WTC11 (cell line): ENCODE measurements at regions not wholly inside any gene's neighbourhood (a gene's known extent, or its start where the extent isn't known, plus 50 kb on each side); places are given as distances from the start of the nearest gene placed in this dataset.
"Not testable (repeated sequence)": the region's sequence is repeated elsewhere in the genome, so short reads cannot be mapped to it uniquely, and the experiment has no call there.

Experiments used
- ATAC-seq: fragments of 200-7000 bp; cut with Tn5 transposase; 2 replicates; pipeline ENCODE4 v1.10.0; 2021; ENCODE audit warnings: mild to moderate bottlenecking, moderate library complexity
- CTCF ChIA-PET: fragments of 300-600 bp; sonication (Branson Sonifier 250); formaldehyde crosslinking; loops from one replicate; lab custom pipeline; 2021; ENCODE audit warnings: antibody characterized with exemption; lab: Charles Lee
- POLR2A ChIA-PET: fragments of 350-600 bp; sonication (Branson Sonifier 250); formaldehyde crosslinking; loops from one replicate; lab custom pipeline; 2021; ENCODE audit warnings: antibody characterized with exemption; lab: Charles Lee
- DNase-seq: peaks from one replicate; pipeline ENCODE4 v3.0.0; 2021; ENCODE audit warnings: low spot score
- H3K27ac Mint-ChIP-seq: 2 replicates; pipeline ENCODE4 v1.8.0; 2021; ENCODE audit warnings: mixed read lengths
- H3K27me3 Mint-ChIP-seq: 2 replicates; pipeline ENCODE4 v1.8.0; 2021; ENCODE audit warnings: low read depth, mild to moderate bottlenecking, moderate library complexity, mixed read lengths
- H3K36me3 Mint-ChIP-seq: 2 replicates; pipeline ENCODE4 v1.8.0; 2021; ENCODE audit warnings: mixed read lengths
- H3K4me1 Mint-ChIP-seq: 2 replicates; pipeline ENCODE4 v1.8.0; 2022; ENCODE audit warnings: mixed read lengths
- H3K4me3 Mint-ChIP-seq: 2 replicates; pipeline ENCODE4 v1.8.0; 2021; ENCODE audit warnings: mild to moderate bottlenecking, moderate library complexity, mixed read lengths
- H3K9me3 Mint-ChIP-seq: 2 replicates; pipeline ENCODE4 v1.8.0; 2021; ENCODE audit warnings: mixed read lengths
- CREM ChIP-seq: sonication (generic); formaldehyde crosslinking; IDR thresholded peaks from 2 replicates; pipeline ENCODE4 v1.8.1; 2022; ENCODE audit warnings: mild to moderate bottlenecking, missing genetic modification reagents, moderate library complexity
- EMX1 ChIP-seq: fragments of 250-450 bp; sonication (Bioruptor Pico); IDR thresholded peaks from 2 replicates; pipeline ENCODE4 v1.8.0; 2021; ENCODE audit warnings: mild to moderate bottlenecking
- MXD4 ChIP-seq: fragments of 250-450 bp; sonication (Bioruptor Pico); IDR thresholded peaks from 2 replicates; pipeline ENCODE4 v1.8.0; 2021; ENCODE audit warnings: mild to moderate bottlenecking, moderate library complexity, borderline replicate concordance
- NFE2L1 ChIP-seq: sonication (generic); formaldehyde crosslinking; IDR thresholded peaks from 2 replicates; pipeline ENCODE4 v1.8.1; 2023; ENCODE audit warnings: missing genetic modification reagents
- NR1H2 ChIP-seq: sonication (generic); formaldehyde crosslinking; IDR thresholded peaks from 2 replicates; pipeline ENCODE4 v1.9.0; 2021; ENCODE audit warnings: mild to moderate bottlenecking, moderate library complexity, missing genetic modification reagents
- NR3C1 ChIP-seq: sonication (generic); formaldehyde crosslinking; conservative IDR thresholded peaks from 2 replicates; pipeline ENCODE4 v1.8.1; 2023; ENCODE audit warnings: low read depth, mild to moderate bottlenecking, missing genetic modification reagents
- RORB ChIP-seq: fragments of 250-450 bp; sonication (Bioruptor Pico); IDR thresholded peaks from 2 replicates; pipeline ENCODE4 v1.9.0; 2021; ENCODE audit warnings: mild to moderate bottlenecking
- TF ChIP-seq, protein P1 (sequence below): sonication (generic); formaldehyde crosslinking; IDR thresholded peaks from 2 replicates; pipeline ENCODE4 v1.8.1; 2023; ENCODE audit warnings: mild to moderate bottlenecking, missing genetic modification reagents
- TF ChIP-seq, protein P2 (sequence below): sonication (generic); formaldehyde crosslinking; conservative IDR thresholded peaks from 2 replicates; pipeline ENCODE4 v1.8.1; 2023; ENCODE audit warnings: mild to moderate bottlenecking, low read depth, missing genetic modification reagents, moderate library complexity
- TF ChIP-seq, protein P3 (sequence below): fragments of 250-450 bp; sonication (Bioruptor Pico); IDR thresholded peaks from 2 replicates; pipeline ENCODE4 v1.8.0; 2021; ENCODE audit warnings: mild to moderate bottlenecking
- TF ChIP-seq, protein P4 (sequence below): sonication (generic); formaldehyde crosslinking; IDR thresholded peaks from 2 replicates; pipeline ENCODE4 v1.8.0; 2022; ENCODE audit warnings: mild to moderate bottlenecking, missing genetic modification reagents

DNA sequence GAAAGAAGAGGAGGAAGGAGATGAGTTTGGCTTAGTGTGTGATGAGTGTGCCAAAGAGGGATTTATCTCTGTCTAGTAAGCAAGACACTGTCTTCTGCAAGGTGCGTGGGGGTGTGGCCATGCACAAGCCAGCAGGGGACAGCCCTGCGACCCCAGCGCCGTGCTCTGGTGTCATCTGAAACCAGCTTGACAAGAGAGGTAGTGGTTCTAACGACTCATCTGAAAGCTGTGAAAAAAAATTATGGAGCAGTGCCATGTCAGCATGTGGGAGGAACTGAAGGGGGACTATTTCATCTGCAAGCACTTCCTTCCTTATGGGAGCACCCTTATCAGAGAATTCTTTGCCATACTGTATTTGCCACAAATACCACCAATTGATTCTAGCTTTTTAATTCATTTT, 398.6 kb downstream of the PSAT1 start (continued):
- TF ChIP-seq NR3C1 (no peak), NFE2L1 (no peak)
- TF ChIP-seq, all 79 proteins: peak for 0

DNA sequence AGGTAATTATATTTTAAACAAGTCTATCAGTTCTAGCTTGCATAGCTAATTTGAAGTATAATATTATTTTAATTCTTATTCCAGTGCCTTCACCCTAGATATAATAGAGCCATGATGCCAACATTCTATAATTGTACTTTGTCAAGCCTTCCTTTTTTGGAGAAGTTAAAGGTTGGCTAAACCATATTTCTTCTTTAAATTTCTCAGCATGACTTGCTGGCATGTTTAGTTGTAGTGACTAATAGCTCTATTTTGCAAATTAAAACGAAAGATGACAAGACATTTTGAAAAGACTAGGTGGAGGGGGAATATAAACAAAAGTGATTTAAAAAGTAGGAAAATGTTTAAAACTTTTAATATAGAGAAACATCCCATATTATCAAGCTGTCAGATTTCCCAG, 400.7 kb downstream of the PSAT1 start:
- ChIA-PET CTCF (interaction anchor here (1.2 kb wide), 1 partner anchor 328 kb away, joined by 3 read pairs; no protein-coding TSS in a partner anchor), POLR2A (no interaction called here)
- Mint-ChIP-seq H3K9me3 (no peaks in the 10 kb centered on the region), H3K27me3 (no peaks in the 10 kb centered on the region), H3K27ac (no peak overlapping the region), H3K4me1 (peaks cover 11% of the 10 kb centered on the region), H3K4me3 (no peak overlapping the region), H3K36me3 (no peaks in the 10 kb centered on the region)
- ATAC-seq, result no peak
- no peak for DNase-seq
- TF ChIP-seq, protein P1, sequence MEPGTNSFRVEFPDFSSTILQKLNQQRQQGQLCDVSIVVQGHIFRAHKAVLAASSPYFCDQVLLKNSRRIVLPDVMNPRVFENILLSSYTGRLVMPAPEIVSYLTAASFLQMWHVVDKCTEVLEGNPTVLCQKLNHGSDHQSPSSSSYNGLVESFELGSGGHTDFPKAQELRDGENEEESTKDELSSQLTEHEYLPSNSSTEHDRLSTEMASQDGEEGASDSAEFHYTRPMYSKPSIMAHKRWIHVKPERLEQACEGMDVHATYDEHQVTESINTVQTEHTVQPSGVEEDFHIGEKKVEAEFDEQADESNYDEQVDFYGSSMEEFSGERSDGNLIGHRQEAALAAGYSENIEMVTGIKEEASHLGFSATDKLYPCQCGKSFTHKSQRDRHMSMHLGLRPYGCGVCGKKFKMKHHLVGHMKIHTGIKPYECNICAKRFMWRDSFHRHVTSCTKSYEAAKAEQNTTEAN, result no peak
- TF ChIP-seq, all 79 proteins: peak for 0

DNA sequence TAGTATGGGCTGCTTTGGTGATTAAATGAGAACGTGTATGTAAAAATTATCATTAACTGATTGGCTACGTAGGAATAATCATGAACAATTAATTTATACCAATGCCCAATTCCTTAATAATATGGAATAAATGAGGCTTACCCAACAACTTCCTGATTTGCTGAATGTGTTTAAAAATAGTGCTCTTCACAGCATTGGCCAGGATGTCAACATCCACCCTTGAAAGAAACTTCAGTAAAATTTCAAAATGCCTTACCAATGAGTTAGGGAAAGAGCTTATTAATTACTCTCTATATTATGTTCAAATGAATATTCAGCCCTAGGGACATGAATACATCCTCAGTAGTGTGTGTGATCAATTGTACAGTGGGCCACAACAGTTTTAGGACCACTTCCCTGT, 401.4 kb downstream of the PSAT1 start:
- Mint-ChIP-seq H3K4me1 (peaks cover 11% of the 10 kb centered on the region), H3K27me3 (no peaks in the 10 kb centered on the region), H3K36me3 (no peaks in the 10 kb centered on the region)
- TF ChIP-seq RORB (CRISPR knock-in tag) (no peak), EMX1 (CRISPR knock-in tag) (no peak), NR1H2 (CRISPR knock-in tag) (no peak), MXD4 (no peak), CREM (no peak)
- TF ChIP-seq, protein P2, sequence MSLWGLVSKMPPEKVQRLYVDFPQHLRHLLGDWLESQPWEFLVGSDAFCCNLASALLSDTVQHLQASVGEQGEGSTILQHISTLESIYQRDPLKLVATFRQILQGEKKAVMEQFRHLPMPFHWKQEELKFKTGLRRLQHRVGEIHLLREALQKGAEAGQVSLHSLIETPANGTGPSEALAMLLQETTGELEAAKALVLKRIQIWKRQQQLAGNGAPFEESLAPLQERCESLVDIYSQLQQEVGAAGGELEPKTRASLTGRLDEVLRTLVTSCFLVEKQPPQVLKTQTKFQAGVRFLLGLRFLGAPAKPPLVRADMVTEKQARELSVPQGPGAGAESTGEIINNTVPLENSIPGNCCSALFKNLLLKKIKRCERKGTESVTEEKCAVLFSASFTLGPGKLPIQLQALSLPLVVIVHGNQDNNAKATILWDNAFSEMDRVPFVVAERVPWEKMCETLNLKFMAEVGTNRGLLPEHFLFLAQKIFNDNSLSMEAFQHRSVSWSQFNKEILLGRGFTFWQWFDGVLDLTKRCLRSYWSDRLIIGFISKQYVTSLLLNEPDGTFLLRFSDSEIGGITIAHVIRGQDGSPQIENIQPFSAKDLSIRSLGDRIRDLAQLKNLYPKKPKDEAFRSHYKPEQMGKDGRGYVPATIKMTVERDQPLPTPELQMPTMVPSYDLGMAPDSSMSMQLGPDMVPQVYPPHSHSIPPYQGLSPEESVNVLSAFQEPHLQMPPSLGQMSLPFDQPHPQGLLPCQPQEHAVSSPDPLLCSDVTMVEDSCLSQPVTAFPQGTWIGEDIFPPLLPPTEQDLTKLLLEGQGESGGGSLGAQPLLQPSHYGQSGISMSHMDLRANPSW (CRISPR knock-in tag), result no peak
- TF ChIP-seq, protein P3, sequence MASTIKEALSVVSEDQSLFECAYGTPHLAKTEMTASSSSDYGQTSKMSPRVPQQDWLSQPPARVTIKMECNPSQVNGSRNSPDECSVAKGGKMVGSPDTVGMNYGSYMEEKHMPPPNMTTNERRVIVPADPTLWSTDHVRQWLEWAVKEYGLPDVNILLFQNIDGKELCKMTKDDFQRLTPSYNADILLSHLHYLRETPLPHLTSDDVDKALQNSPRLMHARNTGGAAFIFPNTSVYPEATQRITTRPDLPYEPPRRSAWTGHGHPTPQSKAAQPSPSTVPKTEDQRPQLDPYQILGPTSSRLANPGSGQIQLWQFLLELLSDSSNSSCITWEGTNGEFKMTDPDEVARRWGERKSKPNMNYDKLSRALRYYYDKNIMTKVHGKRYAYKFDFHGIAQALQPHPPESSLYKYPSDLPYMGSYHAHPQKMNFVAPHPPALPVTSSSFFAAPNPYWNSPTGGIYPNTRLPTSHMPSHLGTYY (CRISPR knock-in tag), result no peak
- TF ChIP-seq, protein P1, result no peak
- TF ChIP-seq, all 79 proteins: peak for 0
- CTCF ChIA-PET, result interaction anchor here (1.2 kb wide), 1 partner anchor 329 kb away, joined by 3 read pairs; no protein-coding TSS in a partner anchor
- POLR2A ChIA-PET, result no interaction called here
- ATAC-seq (no peak), DNase-seq (no peak)
- H3K4me3 Mint-ChIP-seq, result no peak overlapping the region
- no peak overlapping the region for H3K27ac Mint-ChIP-seq
- 0 out of 2 replicates have a peak, but pooled peaks cover 4% of the 10 kb centered on the region for H3K9me3 Mint-ChIP-seq

DNA sequence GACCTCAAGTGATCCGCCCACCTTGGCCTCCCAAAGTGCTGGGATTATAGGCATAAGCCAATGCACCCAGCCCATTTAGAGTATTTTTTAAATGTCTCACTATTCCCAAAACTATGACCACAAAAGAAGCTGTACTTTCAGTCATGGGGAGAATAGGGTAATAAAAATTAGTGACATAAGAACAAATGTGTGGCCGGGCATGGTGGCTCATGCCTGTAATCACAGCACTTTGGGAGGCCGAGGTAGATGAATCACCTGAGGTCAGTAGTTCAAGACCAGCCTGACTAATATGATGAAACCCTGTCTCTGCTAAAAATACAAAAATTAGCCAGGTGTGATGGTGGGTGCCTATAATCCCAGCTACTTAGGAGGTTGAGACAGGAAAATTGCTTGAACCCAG, 402.3 kb downstream of the PSAT1 start:
- H3K27ac Mint-ChIP-seq, H3K4me3 Mint-ChIP-seq, H3K36me3 Mint-ChIP-seq, H3K27me3 Mint-ChIP-seq, DNase-seq, H3K9me3 Mint-ChIP-seq, POLR2A ChIA-PET, ATAC-seq: not testable (repeated sequence)
- CTCF ChIA-PET, result interaction anchor here (1.1 kb wide), 1 partner anchor 14 kb away, joined by 3 read pairs; no protein-coding TSS in a partner anchor
- peaks cover 11% of the 10 kb centered on the region for H3K4me1 Mint-ChIP-seq

DNA sequence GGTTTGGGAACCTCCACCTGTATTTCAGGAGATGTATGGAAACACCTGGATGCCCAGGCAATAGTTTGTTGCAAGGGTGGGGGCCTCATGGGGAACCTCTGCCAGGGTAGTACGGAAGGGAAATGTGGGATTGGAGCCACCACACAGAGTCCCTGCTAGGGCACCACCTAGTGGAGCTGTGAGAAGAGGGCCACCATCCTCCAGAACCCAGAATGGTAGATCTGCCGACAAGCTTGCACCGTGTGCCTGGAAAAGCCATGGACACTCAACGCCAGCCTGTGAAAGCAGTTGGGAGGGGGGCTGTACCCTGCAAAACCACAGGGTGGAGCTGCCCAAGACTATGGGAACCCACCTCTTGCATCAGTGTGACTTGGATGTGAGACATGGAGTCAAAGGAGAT, 407.2 kb downstream of the PSAT1 start:
- H3K27ac Mint-ChIP-seq, result 0 out of 2 replicates have a peak overlapping the region, but pooled peaks have one; percentile 48
- H3K9me3 Mint-ChIP-seq, result peaks cover 11% of the 10 kb centered on the region; the same call in 1 of the 2 replicates
- peak; percentile 66 for DNase-seq
- H3K27me3 Mint-ChIP-seq, H3K4me3 Mint-ChIP-seq, H3K36me3 Mint-ChIP-seq, H3K4me1 Mint-ChIP-seq, POLR2A ChIA-PET: not testable (repeated sequence)
- TF ChIP-seq, protein P4, sequence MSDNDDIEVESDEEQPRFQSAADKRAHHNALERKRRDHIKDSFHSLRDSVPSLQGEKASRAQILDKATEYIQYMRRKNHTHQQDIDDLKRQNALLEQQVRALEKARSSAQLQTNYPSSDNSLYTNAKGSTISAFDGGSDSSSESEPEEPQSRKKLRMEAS, result peak; percentile 48; the same call in 1 of the 2 replicates
- CTCF ChIA-PET, result interaction anchor here (0.6 to 1.5 kb wide), 23 partner anchors 9 to 551 kb away, joined by 3 to 12 read pairs (median 4); no protein-coding TSS in a partner anchor
- ATAC-seq, result peak; percentile 96
